Transverse colon (tissue), 4 donors: ENCODE measurements at regions not wholly inside any gene's neighbourhood (a gene's known extent, or its start where the extent isn't known, plus 50 kb on each side); places are given as distances from the start of the nearest gene placed in this dataset.

Experiments used
- DNase-seq: peaks from one replicate; pipeline ENCODE4 v3.0.0-alpha.2; 2019
- H3K27ac ChIP-seq, 4 donors: fragments of 200-600 bp; sonication (generic); 2 replicates each; pipeline ENCODE4 v1.5.1; 2016 to 2018; ENCODE audit warnings: inconsistent platforms in 4 of 4
- H3K27me3 ChIP-seq: fragments of 200-600 bp; sonication (generic); 2 replicates; pipeline ENCODE4 v1.5.1; 2017; ENCODE audit warnings: inconsistent platforms
- H3K36me3 ChIP-seq, 4 donors: fragments of 200-600 bp; sonication (generic); 2 replicates each; pipeline ENCODE4 v1.5.1; 2017 to 2019; ENCODE audit warnings: inconsistent platforms in 4 of 4
- H3K4me1 ChIP-seq, 4 donors: fragments of 200-600 bp; sonication (generic); 2 replicates each; pipeline ENCODE4 v1.5.1; 2017 to 2020; ENCODE audit warnings: inconsistent platforms in 4 of 4
- H3K4me3 ChIP-seq, 4 donors: fragments of 200-600 bp; sonication (generic); 1 replicate in 1 of 4; 2 replicates in 3 of 4; pipeline versions ENCODE4 v1.5.1 to v1.6.1; 2017 to 2019; ENCODE audit warnings: inconsistent platforms in 4 of 4
- H3K9me3 ChIP-seq, 2 donors: fragments of 200-600 bp; sonication (generic); 2 replicates each; pipeline ENCODE4 v1.5.1; 2017 to 2019; ENCODE audit warnings: inconsistent platforms in 2 of 2
- CTCF ChIP-seq, 5 experiments: fragments of 200-600 bp in 3 of 5; fragments of 450-650 bp in 2 of 5; sonication (generic) in 3 of 5; IDR thresholded peaks; 1 replicate in 2 of 5; 2 replicates in 3 of 5; pipeline ENCODE4 v1.5.1; 2016 to 2017; ENCODE audit warnings: antibody characterized with exemption in 5 of 5, inconsistent platforms in 3 of 5, mild to moderate bottlenecking in 2 of 5, moderate library complexity in 1 of 5
- EP300 ChIP-seq: sonication (generic); formaldehyde crosslinking; IDR thresholded peaks from one replicate; pipeline ENCODE4 v1.6.1; 2017; ENCODE audit warnings: antibody characterized with exemption, low read depth
- POLR2A ChIP-seq: fragments of 450-650 bp; IDR thresholded peaks from one replicate; pipeline ENCODE4 v1.6.1; 2016; ENCODE audit warnings: antibody characterized with exemption, mild to moderate bottlenecking, moderate library complexity
- POLR2AphosphoS5 ChIP-seq, 3 donors: sonication (generic); formaldehyde crosslinking; IDR thresholded peaks; one replicate each; pipeline ENCODE4 v1.6.1; 2016; ENCODE audit warnings: antibody characterized with exemption in 3 of 3
- WGBS, 2 donors: methylation state at CpG; one replicate each; pipeline ENCODE4 v1.1.5; 2018; ENCODE audit warnings: low coverage in 1 of 2; 5-methylcytosine and 5-hydroxymethylcytosine counted together
- in situ Hi-C, 4 donors: fragments of 200-750 bp; cut with MboI; loops; one replicate each; pipeline versions ENCODE4 v1.15.0 to v1.15.1; 2017; ENCODE audit warnings: low sequenced_read_pairs in 3 of 4, low pct_ligation_motif_present in 1 of 4, low pct_unique_long_range_greater_than_20kb in 1 of 4
- intact Hi-C: fragments of 100-400 bp; cut with DNase I; formaldehyde crosslinking; loops from one replicate; pipeline ENCODE4 v1.15.1; 2023; ENCODE audit warnings: low total_unique reads

DNA sequence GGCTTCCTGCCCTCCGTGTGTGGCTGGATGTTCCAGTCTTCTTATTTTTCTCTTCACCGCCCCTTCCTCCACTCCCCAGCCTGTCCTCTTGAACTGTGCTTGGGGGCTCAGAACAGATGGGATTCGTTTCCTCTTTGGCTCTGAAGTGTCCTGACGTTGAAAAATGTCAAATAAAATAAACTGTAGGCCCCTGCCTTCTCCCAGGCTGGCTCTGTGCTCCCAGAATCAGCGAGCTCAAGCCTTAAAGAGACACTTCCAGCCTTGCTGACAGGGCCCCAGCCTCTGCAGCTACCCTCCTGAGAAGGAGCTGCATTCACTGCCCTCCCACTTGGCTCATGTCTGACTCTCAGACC lies 104.2 kb upstream of the IPO9 start:
- TF ChIP-seq POLR2AphosphoS5 (IDR thresholded peaks at IDR 0.05) (no peak), POLR2A (no peak), EP300 (no peak), CTCF (IDR thresholded peaks at IDR 0.05) (no peak)
- peak overlapping the region; percentile 35 to 76 (median 65) for H3K27ac ChIP-seq
- H3K4me3 ChIP-seq = no peak overlapping the region
- H3K36me3 ChIP-seq = no peaks in the 10 kb centered on the region
- peaks cover 8 to 35% (median 20%) of the 10 kb centered on the region in 4 donors for H3K4me1 ChIP-seq
- no peaks in the 10 kb centered on the region for H3K9me3 ChIP-seq
- in situ Hi-C loops (no loop called here), intact Hi-C loops (no loop called here)
- 59 to 70% methylated on average over 2 to 5 of the region's 5 CpGs for WGBS, 2 donors
- H3K27me3 ChIP-seq = no peaks in the 10 kb centered on the region
- DNase-seq = no peak

- no peak for TF ChIP-seq POLR2A
- TF ChIP-seq POLR2AphosphoS5 (IDR thresholded peaks at IDR 0.05) = no peak
- no peak for TF ChIP-seq CTCF (IDR thresholded peaks at IDR 0.05)
- no peak for TF ChIP-seq EP300
- no peaks in the 10 kb centered on the region for H3K36me3 ChIP-seq
- 67 to 76% methylated on average over 2 of the region's 2 CpGs for WGBS, 2 donors
- intact Hi-C loops (no loop called here), in situ Hi-C loops (no loop called here)
- H3K27me3 ChIP-seq = no peaks in the 10 kb centered on the region
- H3K9me3 ChIP-seq = no peaks in the 10 kb centered on the region
- DNase-seq = no peak
- no peak overlapping the region for H3K4me3 ChIP-seq
- H3K27ac ChIP-seq = no peak overlapping the region
- peaks cover 0 to 23% (median 11%) of the 10 kb centered on the region in 4 donors for H3K4me1 ChIP-seq
Observed at GRCh38 chr1:201726700-201727099, 102.3 kb upstream of the IPO9 start.

DNA sequence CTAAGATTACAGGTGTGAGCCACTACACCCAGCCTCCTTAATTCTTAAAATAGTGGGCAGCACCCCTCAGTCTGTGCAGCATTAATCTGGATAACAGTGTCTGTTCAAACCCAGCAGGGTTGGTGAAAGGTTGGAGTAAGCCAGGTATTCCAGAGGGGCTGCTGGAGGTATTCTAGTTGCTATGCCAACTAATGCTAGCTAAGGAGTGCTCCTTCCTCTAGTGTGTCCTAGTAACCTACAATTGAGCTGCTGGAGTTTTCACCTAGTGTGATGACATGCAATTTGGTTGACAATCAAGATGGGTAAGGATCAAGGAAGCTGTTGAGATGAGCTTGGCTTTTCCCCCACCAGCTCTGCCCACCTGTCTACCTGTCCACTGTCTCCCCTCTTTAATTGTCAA lies 100.2 kb upstream of the IPO9 start:
- TF ChIP-seq POLR2A = no peak
- in situ Hi-C loops (no loop called here), intact Hi-C loops (no loop called here)
- Histone ChIP-seq H3K27me3 (no peaks in the 10 kb centered on the region), H3K36me3 (no peaks in the 10 kb centered on the region), H3K9me3 (no peaks in the 10 kb centered on the region), H3K4me3 (no peak overlapping the region), H3K27ac (no peak overlapping the region), H3K4me1 (peaks cover 0 to 16% (median 7%) of the 10 kb centered on the region in 4 donors)
- no peak for DNase-seq

GRCh38 chr1:201729973-201730608 lies 98.9 kb upstream of the IPO9 start:
- no peaks in the 10 kb centered on the region for H3K9me3 ChIP-seq
- intact Hi-C loops (no loop called here), in situ Hi-C loops (no loop called here)
- H3K4me3 ChIP-seq = no peak overlapping the region
- H3K27me3 ChIP-seq = no peaks in the 10 kb centered on the region
- TF ChIP-seq CTCF (IDR thresholded peaks at IDR 0.05) (no peak), POLR2A (no peak), POLR2AphosphoS5 (IDR thresholded peaks at IDR 0.05) (no peak), EP300 (no peak)
- no peaks in the 10 kb centered on the region for H3K36me3 ChIP-seq
- H3K27ac ChIP-seq = no peak overlapping the region
- H3K4me1 ChIP-seq = peaks cover 0 to 13% (median 6%) of the 10 kb centered on the region in 4 donors
- no peak for DNase-seq
- WGBS, 2 donors = 80 to 84% methylated on average over 3 to 5 of the region's 5 CpGs

DNA sequence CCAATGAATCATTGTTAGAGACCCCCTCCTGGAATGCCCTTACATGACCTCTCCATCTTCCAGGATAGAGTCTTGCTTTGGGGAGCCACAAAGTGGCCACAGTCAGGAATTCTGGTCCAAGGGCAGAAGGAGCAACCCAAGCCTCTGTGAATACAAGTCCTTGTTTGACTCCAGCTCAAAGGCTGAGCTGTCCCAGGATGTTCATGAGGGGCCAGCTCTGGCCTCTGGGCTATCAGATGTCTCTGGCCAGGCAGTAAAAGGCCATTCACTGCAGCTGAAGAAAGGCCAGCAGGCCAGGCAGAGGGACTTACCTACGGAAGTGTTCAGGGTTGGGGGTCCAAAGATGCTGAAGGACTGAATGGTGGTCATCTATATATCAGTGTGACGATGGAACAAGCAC lies 98.3 kb upstream of the IPO9 start:
- H3K27ac ChIP-seq = no peak overlapping the region
- in situ Hi-C loops = no loop called here
- no peaks in the 10 kb centered on the region for H3K9me3 ChIP-seq
- 35% methylated on average over 2 of the region's 2 CpGs; no CpG with 5 or more reads in 1 of the 2 donors for WGBS, 2 donors
- H3K4me3 ChIP-seq = no peak overlapping the region
- no peaks in the 10 kb centered on the region for H3K27me3 ChIP-seq
- H3K4me1 ChIP-seq = peaks cover 0 to 13% (median 6%) of the 10 kb centered on the region in 4 donors
- intact Hi-C loops = no loop called here
- no peaks in the 10 kb centered on the region for H3K36me3 ChIP-seq
- no peak for DNase-seq
- no peak for TF ChIP-seq CTCF (IDR thresholded peaks at IDR 0.05)
- no peak for TF ChIP-seq POLR2AphosphoS5 (IDR thresholded peaks at IDR 0.05)
- TF ChIP-seq EP300 = no peak
